ENCODE measurements at regions not wholly inside any gene's neighbourhood (a gene's known extent, or its start where the extent isn't known, plus 50 kb on each side); places are given as distances from the start of the nearest gene placed in this dataset.

DNA sequence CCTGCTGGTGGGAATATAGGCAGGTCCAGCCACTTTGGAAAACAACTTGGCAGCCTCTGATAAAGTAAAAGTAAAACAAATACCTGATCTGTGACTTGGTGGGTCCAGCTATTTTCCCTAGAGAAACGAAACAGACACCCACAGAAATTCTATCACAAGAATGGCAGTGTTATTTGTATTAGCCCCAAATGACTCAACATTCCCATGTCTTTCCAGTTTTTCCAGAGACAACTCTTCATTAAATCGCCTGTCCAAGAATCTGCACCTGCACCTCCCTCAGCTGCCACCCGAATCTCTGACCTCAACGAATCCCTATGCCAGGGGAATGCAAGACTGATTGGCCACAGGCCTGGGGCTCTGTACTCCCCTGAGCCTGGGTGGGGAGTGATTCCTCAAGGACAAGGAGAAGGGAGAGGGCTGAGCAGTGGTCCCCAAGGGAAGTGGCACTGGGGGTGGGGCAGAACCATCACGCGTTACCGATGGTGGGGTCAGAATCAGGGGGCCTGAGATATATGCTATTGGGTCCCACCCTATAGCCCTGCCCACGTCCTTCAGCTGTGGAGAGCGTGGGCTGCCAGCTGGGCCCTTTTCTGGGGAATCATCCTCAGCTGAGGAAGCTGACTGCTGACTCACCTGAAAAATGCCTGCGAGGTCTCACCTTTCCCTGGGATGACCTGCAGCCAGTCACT, 553.0 kb downstream of the PTPRU start:
- TF ChIP-seq POLR2A (IDR thresholded peaks at IDR 0.05; ENCODE audit: low read length): no peak
- TF ChIP-seq GATA1 (IDR thresholded peaks at IDR 0.05; ENCODE audit: low read depth, low read length): no peak

Measured in erythroblast (primary cell).